GM18909 (cell line): ENCODE measurements at regions not wholly inside any gene's neighbourhood (a gene's known extent, or its start where the extent isn't known, plus 50 kb on each side); places are given as distances from the start of the nearest gene placed in this dataset.
"Not testable (repeated sequence)": the region's sequence is repeated elsewhere in the genome, so short reads cannot be mapped to it uniquely, and the experiment has no call there.

Source experiments
- ATAC-seq: cut with Tn5 transposase; IDR thresholded peaks from one replicate; pipeline ENCODE4 v1.9.1; 2021; ENCODE audit warnings: mild to moderate bottlenecking; ENCODE audit not compliant: unreplicated experiment, poor library complexity

- ATAC-seq = no peak
Measured at GRCh38 chr10:32143302-32143847, 87.2 kb upstream of the KIF5B start.

DNA sequence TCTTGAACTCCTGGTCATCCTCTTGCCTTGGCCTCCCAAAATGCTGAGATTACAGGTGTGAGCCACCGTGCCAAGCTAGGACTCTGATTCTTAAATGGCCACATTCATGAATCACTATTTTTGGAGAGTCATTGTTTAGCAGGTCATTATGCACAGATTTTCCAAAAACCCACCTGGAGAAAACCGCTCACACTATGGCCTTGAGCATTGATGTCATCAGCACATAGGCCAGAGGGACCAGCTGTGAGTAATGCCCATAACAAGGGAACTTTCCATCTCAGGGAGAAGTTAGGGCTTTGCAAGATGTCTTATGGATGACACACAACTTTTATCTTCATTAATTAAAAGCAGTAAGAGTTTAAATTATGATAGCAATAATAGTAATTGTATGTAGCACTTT, 86.4 kb upstream of the KIF5B start:
- no peak for ATAC-seq

DNA sequence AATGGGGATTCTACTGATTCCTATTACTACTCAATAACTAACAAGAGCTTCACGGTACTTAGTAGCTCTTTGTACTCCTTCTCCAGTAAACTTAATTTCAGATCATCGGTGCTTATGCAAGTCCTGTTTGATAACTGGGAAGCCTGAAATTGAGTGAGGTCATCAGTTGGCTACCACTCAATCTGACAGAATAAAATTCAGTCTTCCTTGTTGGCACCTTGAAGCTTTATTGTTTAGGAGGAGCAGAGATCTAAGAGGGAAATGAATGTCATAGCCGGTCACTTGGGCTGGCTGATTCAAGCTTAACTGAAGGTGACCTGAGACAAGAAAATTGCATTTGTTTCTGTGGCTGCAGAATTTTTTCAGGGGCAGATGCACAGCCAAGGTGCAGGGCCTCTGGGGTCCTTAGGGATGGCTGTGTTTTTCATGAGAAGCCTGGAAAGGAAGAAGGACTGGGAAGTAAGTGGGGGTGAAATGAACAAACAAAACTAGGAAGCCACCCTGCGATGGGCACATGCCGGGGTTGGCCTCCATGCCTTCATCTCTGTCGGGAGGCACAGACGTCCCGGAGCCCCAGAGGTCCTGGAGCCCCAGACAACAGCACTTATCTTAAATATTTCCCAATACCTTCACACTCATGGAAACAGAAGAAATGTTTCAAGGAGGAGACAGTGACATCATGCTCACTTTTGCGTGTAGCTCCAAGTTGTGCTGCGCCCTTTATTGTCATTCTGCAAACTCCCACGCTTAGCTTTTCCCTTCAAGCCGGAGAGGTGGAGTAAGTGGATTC, 85.0 kb upstream of the KIF5B start:
- no peak for ATAC-seq

DNA sequence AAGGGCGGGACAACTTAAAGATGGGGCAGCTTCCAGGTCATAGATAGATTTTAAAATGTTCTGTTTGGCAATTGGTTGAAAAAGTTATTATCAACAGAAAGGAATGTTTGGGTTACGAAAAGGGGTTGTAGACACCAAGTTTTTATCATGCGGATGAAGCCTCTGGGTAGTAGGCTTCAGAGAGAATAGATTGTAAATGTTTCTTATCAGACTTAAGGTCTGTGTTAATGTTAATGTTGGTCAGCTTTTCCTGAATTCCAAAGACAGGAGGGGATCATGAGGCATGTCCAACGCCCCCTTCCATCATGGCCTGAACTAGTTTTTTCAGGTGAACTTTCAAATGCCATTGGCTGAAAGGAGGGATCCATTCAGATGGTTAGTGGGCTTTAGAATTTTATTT, 84.2 kb upstream of the KIF5B start:
- no peak for ATAC-seq

GRCh38 chr10:32139223-32140073, 83.2 kb upstream of the KIF5B start:
- ATAC-seq = no peak

DNA sequence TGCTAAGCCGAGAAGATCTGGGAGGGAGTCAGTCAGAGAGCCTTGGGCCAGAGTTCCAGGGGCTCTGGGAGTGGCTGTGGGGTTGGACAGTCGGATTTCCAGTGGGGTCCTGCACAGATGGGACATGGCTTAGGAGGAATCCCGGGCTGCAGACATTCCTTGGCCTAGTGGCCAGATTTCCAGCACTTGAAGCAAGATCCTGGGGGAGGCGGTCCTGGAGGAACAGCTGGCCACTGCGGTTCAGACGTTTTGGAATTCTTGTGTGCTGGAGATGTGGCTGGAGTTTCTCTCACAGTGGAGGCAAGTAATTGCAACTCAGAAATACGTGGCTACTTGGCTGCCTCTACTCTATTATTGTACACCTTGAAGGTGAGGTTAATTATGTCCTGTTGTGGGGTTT, 80.7 kb upstream of the KIF5B start:
- not testable (repeated sequence) for ATAC-seq

DNA sequence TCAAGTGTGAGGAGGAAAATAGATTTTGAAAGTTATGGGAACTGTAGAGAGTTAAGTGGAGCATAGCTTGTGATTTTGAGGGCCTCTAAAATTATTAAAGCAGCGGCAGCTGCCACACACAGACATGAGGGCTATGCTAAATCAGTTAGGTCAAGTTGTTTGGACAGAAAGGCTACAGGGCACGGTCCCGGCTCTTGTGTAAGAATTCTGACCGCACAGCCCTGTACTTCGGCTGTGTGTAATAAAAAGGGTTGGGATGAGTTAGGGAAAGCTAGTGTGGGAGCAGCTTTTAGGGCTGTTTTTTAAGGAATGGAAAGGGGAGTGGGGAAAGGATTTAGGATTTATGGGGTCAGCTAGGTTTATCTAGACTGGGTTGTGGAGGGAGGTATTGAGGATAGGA, 79.6 kb upstream of the KIF5B start:
- ATAC-seq = not testable (repeated sequence)

DNA sequence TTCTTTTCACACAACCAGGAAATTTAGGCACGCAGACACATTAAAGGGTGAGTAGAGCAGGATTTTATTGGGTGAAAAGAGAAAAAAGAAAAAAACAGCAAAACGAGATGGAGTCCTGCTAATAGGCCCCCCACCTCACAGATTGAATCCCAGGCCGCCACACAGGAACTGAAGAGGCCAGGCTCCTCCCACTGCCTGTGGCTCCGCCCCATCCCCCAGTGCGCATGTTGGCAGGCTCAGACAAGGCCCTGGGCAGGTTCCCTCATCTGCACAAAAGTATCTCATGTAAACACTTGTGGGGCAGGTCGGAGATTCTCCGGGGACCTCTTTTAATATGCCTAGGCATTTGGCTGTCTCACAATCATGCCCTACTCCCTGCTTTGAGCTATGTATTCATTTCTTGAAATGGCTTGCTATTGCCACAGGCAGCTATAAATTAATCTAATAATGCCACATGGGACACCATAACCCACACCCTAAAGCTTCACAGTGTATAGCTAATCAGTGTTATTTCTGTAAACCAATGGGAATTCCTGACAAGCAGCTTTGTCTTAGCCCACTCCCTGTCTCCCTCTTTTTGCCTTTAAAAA, 76.2 kb upstream of the KIF5B start:
- no peak for ATAC-seq

DNA sequence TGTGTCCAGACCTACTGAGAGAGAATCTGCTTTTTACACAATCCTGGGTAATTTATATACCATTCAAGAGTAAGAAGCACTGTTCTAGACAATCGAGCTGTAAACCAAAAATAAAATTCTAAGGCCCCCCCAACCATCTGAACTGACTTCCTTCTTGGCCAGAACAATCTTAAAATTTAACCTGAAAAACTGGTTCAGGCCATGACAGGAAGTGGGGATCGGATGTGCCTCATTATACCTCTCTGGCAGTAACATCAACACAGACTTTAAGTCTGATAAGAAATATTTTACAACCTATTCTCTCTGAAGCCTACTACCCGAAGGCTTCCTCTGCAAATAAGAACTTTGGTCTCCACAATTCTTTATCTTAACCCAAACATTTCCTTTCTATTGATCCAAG, 75.2 kb upstream of the KIF5B start:
- no peak for ATAC-seq

DNA sequence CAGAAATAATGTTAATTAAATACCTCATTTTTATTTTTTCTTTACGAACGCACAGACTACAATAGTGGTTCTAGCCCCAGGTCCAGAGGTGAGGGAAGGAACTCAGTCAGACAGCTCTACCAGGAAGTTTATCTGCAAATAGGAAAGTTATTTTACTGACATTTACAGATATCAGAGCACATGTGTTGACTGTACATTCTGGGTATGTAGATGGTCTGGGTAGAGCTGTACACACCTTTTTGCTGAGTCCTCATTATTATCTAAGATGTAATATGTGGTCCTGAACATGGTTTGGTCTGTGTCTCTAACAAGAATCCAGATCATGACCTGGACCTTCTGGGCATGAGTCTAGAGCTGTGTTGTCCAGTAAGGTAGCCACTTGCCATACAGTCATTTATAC, 74.6 kb upstream of the KIF5B start:
- no peak for ATAC-seq

- ATAC-seq = no peak
Measured at GRCh38 chr10:32125023-32125422, 68.8 kb upstream of the KIF5B start.

DNA sequence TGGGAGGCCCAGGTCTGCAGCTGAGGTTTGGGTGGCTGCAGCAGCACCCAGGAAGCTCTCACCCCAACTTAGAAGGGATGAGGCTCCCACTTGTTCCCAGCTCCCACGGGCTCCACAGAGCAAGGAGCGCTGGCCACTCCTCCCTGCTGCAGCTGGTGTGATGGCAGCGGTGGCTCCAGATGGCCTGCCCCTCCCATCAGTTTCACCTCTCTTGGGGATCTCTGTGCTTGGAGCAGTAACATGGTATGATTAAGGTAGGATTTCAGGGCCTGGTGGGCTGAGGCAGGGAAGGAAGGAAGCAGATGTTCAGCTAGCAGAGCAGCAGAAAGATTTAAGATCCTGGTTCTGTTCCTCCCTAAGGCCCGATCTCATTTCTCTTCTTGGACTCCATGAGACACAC, 66.8 kb upstream of the KIF5B start:
- no peak for ATAC-seq

DNA sequence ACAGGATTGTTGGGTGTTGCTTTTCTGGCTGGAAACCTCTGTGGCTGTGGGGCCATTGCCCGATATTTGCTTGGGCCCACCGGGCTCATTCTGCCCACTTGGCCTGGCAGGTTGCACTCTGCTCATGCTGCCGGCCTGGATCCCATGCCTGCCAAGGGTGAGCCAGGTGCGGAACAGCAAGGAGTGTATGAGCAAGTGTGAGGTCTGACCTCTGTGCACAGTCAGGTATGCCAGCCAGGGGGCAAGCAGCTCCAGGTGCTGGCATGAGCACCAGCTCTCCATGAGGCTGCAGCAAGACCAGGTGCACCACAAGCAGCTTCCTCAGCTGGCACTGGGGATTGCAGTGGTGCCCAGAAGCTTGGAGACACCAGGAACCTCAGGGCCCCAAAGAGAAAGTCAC, 65.4 kb upstream of the KIF5B start:
- ATAC-seq = no peak

DNA sequence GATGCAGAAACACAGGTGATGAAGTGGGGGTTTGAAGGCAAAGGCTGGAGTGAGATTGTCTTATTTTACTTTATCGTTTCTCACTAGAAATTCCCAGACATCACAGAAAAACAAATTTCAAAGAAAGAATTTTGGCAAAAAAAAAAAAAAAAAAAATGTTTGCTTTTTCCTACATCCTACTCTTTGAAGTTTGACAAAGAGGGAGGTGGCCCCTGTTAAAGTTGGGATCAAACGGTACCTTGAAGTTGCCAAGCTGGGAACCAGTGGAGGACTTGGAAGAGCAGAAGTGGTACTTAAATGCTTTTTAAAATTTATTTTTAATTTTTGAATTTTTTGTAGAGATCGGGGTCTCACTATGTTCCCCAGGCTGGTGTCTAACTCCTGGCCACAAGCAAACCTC, 63.9 kb upstream of the KIF5B start:
- no peak for ATAC-seq

DNA sequence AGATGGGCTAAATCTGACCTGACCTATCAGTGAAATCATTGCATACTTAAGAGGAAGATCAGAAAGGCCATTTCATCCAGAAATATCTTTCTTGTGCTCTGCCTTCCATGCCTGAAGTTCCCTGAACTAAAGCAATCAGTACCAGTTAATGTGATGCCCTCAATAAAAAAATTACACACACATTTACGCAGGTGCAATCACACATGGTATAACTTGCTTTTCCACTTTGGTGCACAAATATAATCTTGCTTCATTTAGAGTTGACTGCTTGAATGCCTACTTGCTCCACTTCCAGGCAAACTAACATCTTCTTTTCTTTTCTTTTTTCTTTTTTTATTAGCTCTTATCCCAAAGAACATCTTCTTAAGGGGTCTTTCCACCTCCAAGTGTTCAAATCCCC, 58.3 kb upstream of the KIF5B start:
- ATAC-seq = no peak

- ATAC-seq = no peak
Measured at GRCh38 chr10:32112055-32112454, 55.8 kb upstream of the KIF5B start.

- ATAC-seq = no peak
Measured at GRCh38 chr10:32111585-32111984, 55.4 kb upstream of the KIF5B start.

DNA sequence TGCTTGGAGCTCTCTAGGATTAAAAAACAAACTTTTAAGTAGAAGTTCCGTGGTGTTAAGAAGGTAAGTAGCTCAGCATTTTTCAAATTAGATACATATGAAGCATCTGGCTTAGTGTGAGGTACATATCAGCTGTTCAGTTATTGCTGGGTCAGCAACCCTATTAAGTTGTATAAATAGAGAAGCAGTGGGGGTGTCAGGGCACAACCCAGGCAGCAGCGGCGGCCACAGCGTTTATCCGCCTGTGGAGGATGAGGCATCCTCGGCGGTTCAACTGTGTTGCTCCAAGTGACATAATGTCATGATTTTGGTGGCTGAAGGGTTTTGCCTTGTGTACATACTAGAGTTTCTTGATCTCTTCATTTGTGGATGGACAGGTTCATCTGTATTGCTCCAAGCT, 54.6 kb upstream of the KIF5B start:
- no peak for ATAC-seq

GRCh38 chr10:32109603-32110002, 53.4 kb upstream of the KIF5B start:
- ATAC-seq = no peak
